Esophagus squamous epithelium (tissue), 4 donors: ENCODE measurements at regions not wholly inside any gene's neighbourhood (a gene's known extent, or its start where the extent isn't known, plus 50 kb on each side); places are given as distances from the start of the nearest gene placed in this dataset.

Experiments
- CTCF ChIP-seq, 6 experiments: fragments of 450-650 bp in 4 of 6; fragments of 200-600 bp in 2 of 6; sonication (generic) in 2 of 6; IDR thresholded peaks; one replicate each; pipeline ENCODE4 v1.5.1; 2016 to 2019; ENCODE audit warnings: antibody characterized with exemption in 6 of 6, mild to moderate bottlenecking in 4 of 6, moderate library complexity in 4 of 6
- POLR2A ChIP-seq, 4 donors: fragments of 450-650 bp; IDR thresholded peaks; one replicate each; pipeline ENCODE4 v1.6.1; 2017; ENCODE audit warnings: antibody characterized with exemption in 4 of 4, mild to moderate bottlenecking in 4 of 4, moderate library complexity in 3 of 4

GRCh38 chr18:29841631-29842030 lies 1200.9 kb downstream of the DSC3 start:
- TF ChIP-seq CTCF (IDR thresholded peaks at IDR 0.05) (no peak), POLR2A (IDR thresholded peaks at IDR 0.05) (no peak)
